HG03571 (cell line): ENCODE measurements at regions not wholly inside any gene's neighbourhood (a gene's known extent, or its start where the extent isn't known, plus 50 kb on each side); places are given as distances from the start of the nearest gene placed in this dataset.

Experiments used
- ATAC-seq: cut with Tn5 transposase; IDR thresholded peaks from one replicate; pipeline ENCODE4 v1.9.1; 2021; ENCODE audit not compliant: unreplicated experiment

DNA sequence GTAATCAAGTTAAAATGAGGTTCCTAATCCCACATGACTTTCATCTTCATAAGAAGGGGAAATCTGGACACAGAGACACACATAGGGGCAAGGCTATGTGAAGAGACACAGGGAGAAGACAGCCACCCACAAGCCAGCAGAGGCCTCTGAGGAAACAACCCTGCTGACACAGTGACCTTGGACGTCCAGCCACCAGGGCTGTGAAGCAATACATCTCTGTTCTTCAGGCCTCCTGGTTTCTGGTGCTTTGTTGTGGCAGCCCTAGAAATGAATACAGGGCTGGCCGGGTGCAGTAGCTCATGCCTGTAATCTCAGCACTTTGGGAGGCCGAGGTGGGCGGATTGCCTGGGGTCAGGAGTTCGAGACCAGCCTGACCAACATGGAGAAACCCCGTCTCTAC lies 183.9 kb downstream of the CXCL12 start:
- ATAC-seq: no peak

DNA sequence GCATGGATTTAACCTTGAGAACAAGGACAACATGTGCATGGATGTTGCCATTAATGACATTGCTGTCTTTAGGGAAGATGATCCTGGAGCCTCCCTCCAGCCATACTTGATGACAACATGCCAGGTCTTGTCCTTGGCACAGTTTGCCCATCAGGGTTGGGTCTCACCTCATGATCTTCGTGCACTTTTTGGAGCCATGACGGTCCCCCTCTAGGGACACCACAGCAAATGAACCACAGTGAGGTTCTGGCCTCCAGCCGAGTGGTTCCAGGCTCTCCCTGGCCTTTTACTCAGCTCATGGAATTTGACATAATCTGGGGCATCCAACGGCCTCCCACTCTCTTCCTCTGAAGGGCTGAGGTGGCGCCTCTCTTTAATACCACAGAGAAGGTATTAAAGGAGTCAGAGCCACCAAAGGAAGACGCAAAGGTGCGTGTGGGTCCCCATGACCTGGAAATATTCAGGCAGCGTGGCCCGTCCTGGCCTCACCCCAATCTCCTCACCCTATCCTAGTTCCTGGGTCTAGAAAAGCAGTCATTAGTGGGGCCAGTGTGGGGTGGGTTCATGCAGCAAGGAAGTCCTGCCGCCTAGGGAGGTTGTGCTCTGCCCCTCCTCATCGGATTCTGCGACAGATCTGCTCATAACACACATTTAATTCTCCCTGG lies 184.8 kb downstream of the CXCL12 start:
- ATAC-seq: no peak

DNA sequence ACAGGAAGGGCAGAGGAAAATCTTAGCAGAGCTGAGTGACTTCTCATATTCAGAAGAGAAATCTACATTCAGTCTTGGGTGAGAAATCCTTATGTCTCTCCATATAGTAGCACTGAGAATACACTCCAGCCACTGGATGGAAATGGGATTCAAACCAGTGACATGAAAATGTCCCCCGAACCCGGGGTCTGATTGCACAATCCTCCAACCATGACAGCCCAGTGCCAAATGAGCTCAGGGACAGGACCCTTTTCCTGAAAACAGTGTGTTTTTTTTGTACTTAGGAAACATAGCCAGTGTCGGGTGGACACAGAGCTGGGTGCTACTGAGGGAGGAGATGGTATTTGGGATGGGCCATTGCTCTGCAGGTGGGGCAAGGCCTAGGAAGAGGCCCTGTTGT lies 185.6 kb downstream of the CXCL12 start:
- no peak for ATAC-seq

GRCh38 chr10:44198780-44199097 lies 186.2 kb downstream of the CXCL12 start:
- no peak for ATAC-seq

DNA sequence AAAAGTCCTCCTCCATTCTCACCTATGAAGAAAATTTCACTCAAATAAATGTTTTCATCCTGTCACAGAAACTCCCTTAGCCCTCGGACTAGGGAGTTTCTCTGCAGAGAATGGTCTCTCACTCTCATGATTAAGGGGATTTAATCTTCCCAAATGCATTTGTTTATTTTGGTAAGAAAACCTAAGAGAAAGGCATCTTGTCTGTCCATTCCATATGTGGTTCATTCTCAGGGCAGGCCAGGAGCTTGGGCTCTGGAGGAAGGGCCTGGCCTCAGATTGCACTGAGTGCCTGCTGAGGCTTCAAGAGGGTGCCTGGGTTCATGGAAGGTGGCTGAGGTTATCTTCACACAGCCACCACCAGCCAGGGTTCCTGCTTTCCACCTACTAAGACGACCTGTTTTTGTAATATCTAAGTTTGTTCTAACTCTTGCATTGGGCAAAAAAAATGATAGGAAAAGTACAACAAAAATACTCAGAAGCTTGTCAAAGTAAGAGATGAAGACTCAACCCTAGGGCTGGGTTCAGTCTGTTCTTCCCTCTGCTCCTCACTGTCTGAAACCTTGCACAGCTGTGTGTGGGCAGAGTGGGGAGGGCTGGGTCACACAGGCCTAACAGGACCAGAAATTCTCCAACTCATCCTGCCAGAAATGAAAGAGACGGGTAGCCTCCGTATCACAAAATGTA lies 186.7 kb downstream of the CXCL12 start:
- ATAC-seq: no peak

- no peak for ATAC-seq
Measured at GRCh38 chr10:44197646-44198045, 187.3 kb downstream of the CXCL12 start.

DNA sequence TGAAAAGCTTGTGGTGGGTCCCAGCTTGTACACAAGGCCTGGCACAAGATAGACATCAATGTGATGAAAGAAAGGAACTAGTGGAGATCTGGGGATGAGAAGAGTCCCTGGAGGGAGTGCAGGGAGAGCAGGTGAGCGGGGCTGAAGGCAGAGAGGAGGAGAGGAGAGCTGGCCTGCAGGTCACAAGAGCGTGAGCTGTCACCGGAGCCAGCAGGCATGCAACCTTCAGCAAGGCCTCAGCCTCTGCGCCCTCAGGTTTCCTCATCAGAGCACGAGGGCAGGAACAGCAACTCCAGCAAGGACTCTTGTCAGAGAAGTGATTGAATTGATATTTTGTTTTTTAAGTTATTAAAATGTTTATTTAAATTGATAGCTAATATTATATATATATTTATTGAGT lies 188.6 kb downstream of the CXCL12 start:
- ATAC-seq: no peak

DNA sequence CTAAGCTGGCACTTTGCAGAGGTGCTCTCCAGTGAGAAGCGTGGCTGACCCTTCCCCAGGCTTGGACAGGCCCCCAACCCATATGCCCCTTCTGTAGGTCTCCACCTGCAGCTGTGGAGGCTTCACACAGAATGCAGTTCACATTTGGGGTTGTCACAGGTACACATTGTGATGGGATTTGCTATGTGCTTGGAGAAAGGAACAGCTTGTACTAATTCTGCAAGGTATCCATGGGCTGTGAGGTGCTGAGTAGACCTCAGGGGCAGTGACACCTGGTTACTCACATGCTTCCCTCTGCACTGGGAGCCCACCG lies 188.9 kb downstream of the CXCL12 start:
- no peak for ATAC-seq

DNA sequence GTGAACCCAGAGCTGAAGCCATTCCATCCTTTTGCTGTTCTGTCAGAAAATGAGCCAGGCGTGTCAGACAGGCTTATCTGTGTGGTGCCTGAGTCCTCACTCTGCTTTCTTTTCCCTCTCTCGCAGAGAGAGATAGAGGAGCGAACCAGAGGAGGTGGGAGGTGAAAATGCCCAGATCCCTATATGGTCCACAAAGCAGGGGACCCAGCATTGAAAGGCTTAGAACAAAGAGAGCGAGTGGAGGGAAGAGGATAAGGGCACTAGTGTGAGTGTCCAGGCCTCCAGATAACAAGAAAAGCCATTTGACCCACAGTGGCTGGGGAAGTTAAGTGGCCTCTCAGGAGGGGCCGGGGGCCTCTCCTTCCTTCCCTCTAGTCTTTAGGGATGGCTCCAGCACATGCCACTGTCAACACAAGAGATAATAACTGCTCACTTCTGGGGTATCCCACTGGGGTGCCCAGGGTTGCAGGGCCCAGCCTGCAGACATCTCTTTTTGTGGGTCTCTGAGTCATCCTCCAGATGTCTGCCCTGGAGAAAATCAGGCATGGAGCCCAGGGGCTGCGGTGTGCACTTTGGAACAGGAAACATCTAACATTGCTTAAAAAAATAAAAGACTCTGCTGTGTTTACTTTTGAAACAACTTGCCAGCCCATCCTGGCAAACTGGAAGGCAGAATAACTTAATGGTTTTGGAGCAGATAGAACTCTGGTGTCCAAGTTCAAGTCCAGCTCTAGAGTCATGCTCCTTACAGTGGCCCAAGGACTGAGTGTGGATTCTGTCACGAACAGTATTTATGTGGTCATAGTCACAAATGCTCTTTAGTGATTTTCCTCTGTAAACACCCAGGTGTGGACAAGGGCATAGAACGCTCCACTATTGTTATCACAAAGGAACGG lies 189.5 kb downstream of the CXCL12 start:
- no peak for ATAC-seq

DNA sequence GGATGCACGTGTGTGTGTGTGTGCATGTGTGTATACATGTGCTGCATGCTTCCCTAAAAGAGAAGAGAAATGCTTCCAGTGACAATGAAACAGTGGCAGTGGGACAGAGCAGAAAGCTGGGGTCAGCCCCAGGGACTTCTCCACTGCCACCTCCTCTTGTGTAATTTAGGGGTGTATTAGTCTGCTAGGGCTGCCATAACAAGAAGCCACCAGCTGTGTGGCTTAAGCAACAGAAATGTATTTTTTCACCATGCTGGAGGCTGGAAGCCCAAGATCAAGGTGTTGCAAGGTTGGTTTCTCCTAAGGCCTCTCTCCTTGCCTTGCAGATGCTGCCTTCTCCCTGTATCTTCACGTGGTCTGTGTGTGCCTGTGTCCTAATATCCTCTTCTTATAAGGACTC lies 190.5 kb downstream of the CXCL12 start:
- no peak for ATAC-seq

DNA sequence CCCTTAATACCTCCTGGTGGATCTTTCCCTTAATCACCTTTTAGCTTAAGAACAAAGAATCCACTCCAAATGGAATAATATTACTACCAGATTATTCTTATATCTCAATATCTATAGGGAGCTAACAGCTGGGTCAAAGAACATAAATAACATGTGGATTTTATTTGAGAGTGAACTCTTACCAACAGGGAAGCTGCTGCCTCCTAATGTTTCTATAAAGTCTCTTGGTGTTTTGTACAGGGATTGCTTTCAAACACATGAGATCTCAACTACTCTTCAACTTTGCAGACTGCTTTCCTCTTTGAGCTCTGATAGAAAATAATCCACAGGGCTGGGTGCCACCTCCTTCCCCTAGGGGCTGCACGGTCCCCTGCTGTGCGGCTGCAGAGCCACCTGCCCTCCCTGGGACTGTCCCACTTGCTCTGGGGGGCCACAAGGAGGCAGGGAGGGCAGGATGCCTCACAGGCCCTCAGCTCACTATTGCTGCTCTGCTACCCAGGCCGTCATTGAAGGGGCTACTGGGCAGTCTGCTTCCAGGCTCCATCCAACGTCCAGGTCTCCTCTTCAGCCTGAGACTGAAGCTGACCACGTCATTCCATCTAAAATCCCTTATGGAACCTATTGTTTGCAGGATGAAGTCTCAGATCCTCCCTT lies 191.2 kb downstream of the CXCL12 start:
- ATAC-seq: no peak

- no peak for ATAC-seq
Measured at GRCh38 chr10:44193166-44193565, 191.7 kb downstream of the CXCL12 start.

DNA sequence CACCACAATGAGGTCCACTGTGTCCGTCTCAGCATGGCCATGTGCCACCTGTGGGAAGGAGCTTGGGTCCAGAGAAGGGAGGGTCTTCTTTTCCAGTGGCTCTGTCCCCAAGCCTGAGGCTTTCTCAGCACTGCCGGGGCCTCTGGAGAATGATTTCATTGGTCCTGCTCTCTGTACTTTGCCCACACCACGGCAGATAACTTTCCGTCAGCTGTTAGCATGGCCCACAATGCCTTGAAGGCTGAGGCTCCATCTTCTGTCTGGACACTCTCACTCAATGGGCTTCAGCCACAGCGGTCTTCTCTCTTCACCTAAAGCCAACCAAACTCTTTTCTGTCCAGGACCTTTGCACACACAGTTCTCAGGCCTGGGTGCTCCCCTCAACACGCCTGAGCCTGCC lies 192.5 kb downstream of the CXCL12 start:
- ATAC-seq: no peak

DNA sequence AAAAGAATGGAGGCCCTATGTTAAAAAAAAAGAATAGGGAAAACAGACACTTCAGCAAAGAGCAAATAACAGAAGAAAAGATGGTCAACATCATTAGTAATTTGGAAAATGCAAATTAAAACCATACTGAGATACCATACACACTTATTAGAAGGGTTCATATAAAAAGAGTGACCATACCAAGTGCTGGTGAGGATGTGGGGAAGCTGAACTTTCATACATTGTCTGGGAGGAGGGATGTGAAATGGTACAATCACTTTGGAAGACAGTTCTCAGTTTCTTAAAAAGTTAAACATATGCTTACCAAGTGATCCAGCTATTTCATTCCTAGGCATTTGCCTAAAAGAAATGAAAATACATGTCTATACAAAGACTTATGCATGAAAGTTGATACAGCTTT lies 194.4 kb downstream of the CXCL12 start:
- ATAC-seq: no peak

- no peak for ATAC-seq
Measured at GRCh38 chr10:44186821-44187220, 198.1 kb downstream of the CXCL12 start.

DNA sequence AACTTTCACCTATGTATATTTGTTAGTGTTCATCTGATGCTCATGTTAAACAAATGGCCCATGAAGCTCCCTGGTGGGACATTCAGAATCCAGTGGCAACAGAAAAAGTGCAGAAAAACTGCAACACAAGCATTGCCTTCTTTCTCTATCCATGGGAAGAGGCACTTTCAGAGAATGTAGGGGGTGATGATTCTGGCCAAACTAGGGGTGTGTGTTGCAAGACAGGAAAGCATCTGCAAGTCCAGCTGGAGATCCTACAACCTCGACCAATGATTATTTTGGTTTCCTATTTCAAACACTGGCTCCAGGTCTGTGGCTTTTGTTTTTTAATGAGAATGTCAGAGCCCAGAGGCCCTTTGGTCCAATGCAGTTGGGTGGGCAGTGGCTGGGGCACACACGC lies 198.7 kb downstream of the CXCL12 start:
- ATAC-seq: no peak

DNA sequence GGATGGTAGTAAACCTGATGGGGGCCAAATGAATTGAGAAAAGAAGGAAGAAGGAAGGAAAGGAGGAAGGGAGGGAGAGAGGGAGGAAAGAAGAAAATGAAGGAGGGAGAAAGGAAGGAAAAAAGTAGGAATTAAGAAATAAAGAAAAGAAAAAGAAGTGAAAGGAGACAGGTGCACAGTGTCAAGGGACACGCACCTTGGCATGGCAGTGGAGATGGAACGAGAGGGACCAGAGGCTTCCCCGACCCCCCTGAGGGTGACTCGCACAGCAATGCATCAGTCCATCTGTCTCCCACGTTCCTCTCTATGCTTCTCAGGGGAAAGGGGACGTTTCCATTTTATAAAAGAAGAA lies 199.6 kb downstream of the CXCL12 start:
- ATAC-seq: no peak

- no peak for ATAC-seq
Measured at GRCh38 chr10:44184633-44185314, 200.1 kb downstream of the CXCL12 start.

- ATAC-seq: no peak
Measured at GRCh38 chr10:44183667-44184632, 200.9 kb downstream of the CXCL12 start.

- no peak for ATAC-seq
Measured at GRCh38 chr10:44182909-44183308, 202.0 kb downstream of the CXCL12 start.
